Cerebellar cortex (tissue), 1 donor: ENCODE measurements at regions not wholly inside any gene's neighbourhood (a gene's known extent, or its start where the extent isn't known, plus 50 kb on each side); places are given as distances from the start of the nearest gene placed in this dataset.
"Not testable (repeated sequence)": the region's sequence is repeated elsewhere in the genome, so short reads cannot be mapped to it uniquely, and the experiment has no call there.

Experiments used
- DNase-seq: peaks from one replicate; pipeline ENCODE4 v3.0.0-alpha.2; 2015; ENCODE audit warnings: low spot score

GRCh38 chr10:25713894-25714240 lies 220.2 kb upstream of the MYO3A start:
- no peak for DNase-seq

GRCh38 chr10:25724241-25724640 lies 209.8 kb upstream of the MYO3A start:
- DNase-seq = no peak

- peak; percentile 77 for DNase-seq
Observed at GRCh38 chr10:25725917-25726716, 207.9 kb upstream of the MYO3A start.

GRCh38 chr10:25738776-25739175 lies 195.3 kb upstream of the MYO3A start:
- DNase-seq = no peak

GRCh38 chr10:25743832-25744231 lies 190.2 kb upstream of the MYO3A start:
- no peak for DNase-seq

- DNase-seq = no peak
Observed at GRCh38 chr10:25744574-25744973, 189.5 kb upstream of the MYO3A start.

- no peak for DNase-seq
Observed at GRCh38 chr10:25745976-25746375, 188.1 kb upstream of the MYO3A start.

- no peak for DNase-seq
Observed at GRCh38 chr10:25747084-25747483, 186.9 kb upstream of the MYO3A start.

GRCh38 chr10:25748509-25748908 lies 185.5 kb upstream of the MYO3A start:
- no peak for DNase-seq

- DNase-seq = no peak
Observed at GRCh38 chr10:25753776-25754175, 180.3 kb upstream of the MYO3A start.

- DNase-seq = not testable (repeated sequence)
Observed at GRCh38 chr10:25755874-25756273, 178.2 kb upstream of the MYO3A start.

- no peak for DNase-seq
Observed at GRCh38 chr10:25756784-25757183, 177.2 kb upstream of the MYO3A start.

- peak; percentile 52 for DNase-seq
Observed at GRCh38 chr10:25758041-25758457, 176.0 kb upstream of the MYO3A start.

- DNase-seq = no peak
Observed at GRCh38 chr10:25758511-25758910, 175.5 kb upstream of the MYO3A start.

GRCh38 chr10:25761937-25762336 lies 172.1 kb upstream of the MYO3A start:
- no peak for DNase-seq

GRCh38 chr10:25766213-25766612 lies 167.8 kb upstream of the MYO3A start:
- DNase-seq = no peak

GRCh38 chr10:25766687-25767221 lies 167.3 kb upstream of the MYO3A start:
- DNase-seq = no peak

GRCh38 chr10:25768167-25768566 lies 165.9 kb upstream of the MYO3A start:
- DNase-seq = no peak

- DNase-seq = no peak
Observed at GRCh38 chr10:25778646-25779045, 155.4 kb upstream of the MYO3A start.

GRCh38 chr10:25786161-25786560 lies 147.9 kb upstream of the MYO3A start:
- DNase-seq = no peak

- DNase-seq = no peak
Observed at GRCh38 chr10:25786899-25787298, 147.1 kb upstream of the MYO3A start.

GRCh38 chr10:25797888-25798429 lies 136.1 kb upstream of the MYO3A start:
- no peak for DNase-seq

- DNase-seq = no peak
Observed at GRCh38 chr10:25804505-25804904, 129.5 kb upstream of the MYO3A start.

- no peak for DNase-seq
Observed at GRCh38 chr10:25805986-25806385, 128.0 kb upstream of the MYO3A start.
